Smooth muscle cell (in vitro differentiated cells): ENCODE measurements at regions not wholly inside any gene's neighbourhood (a gene's known extent, or its start where the extent isn't known, plus 50 kb on each side); places are given as distances from the start of the nearest gene placed in this dataset.

Experiments used
- DNase-seq: peaks from one replicate; lab custom pipeline; 2025; ENCODE audit not compliant: unreplicated experiment; lab: John Stamatoyannopoulos, UW
- H2AFZ ChIP-seq: fragments of 200-600 bp; sonication (generic); 2 replicates; pipeline ENCODE4 v1.6.0; 2016; ENCODE audit warnings: antibody characterized with exemption, low read depth, mild to moderate bottlenecking
- H3F3A ChIP-seq: fragments of 200-600 bp; sonication (generic); 2 replicates; pipeline ENCODE4 v1.6.0; 2017; ENCODE audit warnings: antibody characterized with exemption, low read depth
- H3K27ac ChIP-seq: fragments of 200-600 bp; sonication (generic); 2 replicates; pipeline ENCODE4 v1.5.1; 2016; ENCODE audit warnings: low read depth, mild to moderate bottlenecking
- H3K27me3 ChIP-seq: fragments of 200-600 bp; sonication (generic); 2 replicates; pipeline ENCODE4 v1.6.1; 2016; ENCODE audit warnings: low read depth, mild to moderate bottlenecking
- H3K36me3 ChIP-seq: fragments of 200-600 bp; sonication (generic); 2 replicates; pipeline ENCODE4 v1.5.1; 2016; ENCODE audit warnings: low read depth
- H3K4me1 ChIP-seq: fragments of 200-600 bp; sonication (generic); 2 replicates; pipeline ENCODE4 v1.5.1; 2016; ENCODE audit warnings: low read depth
- H3K4me2 ChIP-seq: fragments of 200-600 bp; sonication (generic); 2 replicates; pipeline ENCODE4 v1.6.0; 2016; ENCODE audit warnings: mild to moderate bottlenecking
- H3K4me3 ChIP-seq: fragments of 200-600 bp; sonication (generic); 2 replicates; pipeline ENCODE4 v1.5.1; 2016; ENCODE audit warnings: mild to moderate bottlenecking
- H3K79me2 ChIP-seq: fragments of 200-600 bp; sonication (generic); 2 replicates; pipeline ENCODE4 v1.6.0; 2016; ENCODE audit warnings: low read depth, mild to moderate bottlenecking
- H3K9ac ChIP-seq: fragments of 200-600 bp; sonication (generic); 2 replicates; pipeline ENCODE4 v1.6.0; 2016; ENCODE audit warnings: low read depth
- H3K9me3 ChIP-seq: fragments of 200-600 bp; sonication (generic); replicated peaks from 2 replicates; pipeline ENCODE4 v1.5.1; 2016; ENCODE audit warnings: low read depth
- H4K20me1 ChIP-seq: fragments of 200-600 bp; sonication (generic); 2 replicates; pipeline ENCODE4 v1.6.0; 2016; ENCODE audit warnings: low read depth
- WGBS: methylation state at CpG from one replicate; pipeline ENCODE4 v1.1.7; 2016; ENCODE audit warnings: low lambda C conversion rate; 5-methylcytosine and 5-hydroxymethylcytosine counted together
- TF ChIP-seq, protein P1 (sequence below): fragments of 200-600 bp; sonication (generic); IDR thresholded peaks from 2 replicates; pipeline ENCODE4 v1.5.1; 2017; ENCODE audit warnings: borderline replicate concordance, mild to moderate bottlenecking, antibody characterized with exemption; ENCODE audit not compliant: insufficient read depth, poor library complexity, severe bottlenecking

DNA sequence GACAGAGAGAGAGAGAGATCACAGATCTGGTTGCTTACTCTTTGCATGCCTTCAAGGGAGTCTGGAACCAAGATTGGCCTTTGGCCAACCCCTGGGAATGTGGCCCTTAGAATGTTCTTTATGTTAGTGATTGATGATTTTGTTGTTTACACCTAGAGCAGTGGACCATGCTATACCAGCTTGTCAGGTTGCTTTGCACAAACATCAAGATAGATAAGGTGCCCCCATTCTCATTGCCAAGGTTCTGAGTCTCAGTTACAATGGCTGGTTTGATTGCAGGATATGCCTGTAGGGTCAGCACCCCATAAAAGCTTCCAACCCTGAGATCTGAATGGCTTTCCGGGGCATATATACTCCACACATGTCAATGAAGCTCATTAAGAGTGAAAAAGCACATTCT is 53.5 kb upstream of the SLC2A12 start:
- Histone ChIP-seq H2AFZ (no peak overlapping the region), H3K27ac (no peak overlapping the region), H3K79me2 (no peaks in the 10 kb centered on the region), H3K36me3 (no peaks in the 10 kb centered on the region), H3F3A (no peaks in the 10 kb centered on the region), H3K9ac (no peak overlapping the region), H4K20me1 (no peaks in the 10 kb centered on the region), H3K4me1 (no peaks in the 10 kb centered on the region), H3K4me2 (no peak overlapping the region), H3K4me3 (no peak overlapping the region), H3K9me3 (no peaks in the 10 kb centered on the region), H3K27me3 (no peaks in the 10 kb centered on the region)
- 92% methylated on average over 1 of the region's 1 CpG for WGBS
- TF ChIP-seq, protein P1, sequence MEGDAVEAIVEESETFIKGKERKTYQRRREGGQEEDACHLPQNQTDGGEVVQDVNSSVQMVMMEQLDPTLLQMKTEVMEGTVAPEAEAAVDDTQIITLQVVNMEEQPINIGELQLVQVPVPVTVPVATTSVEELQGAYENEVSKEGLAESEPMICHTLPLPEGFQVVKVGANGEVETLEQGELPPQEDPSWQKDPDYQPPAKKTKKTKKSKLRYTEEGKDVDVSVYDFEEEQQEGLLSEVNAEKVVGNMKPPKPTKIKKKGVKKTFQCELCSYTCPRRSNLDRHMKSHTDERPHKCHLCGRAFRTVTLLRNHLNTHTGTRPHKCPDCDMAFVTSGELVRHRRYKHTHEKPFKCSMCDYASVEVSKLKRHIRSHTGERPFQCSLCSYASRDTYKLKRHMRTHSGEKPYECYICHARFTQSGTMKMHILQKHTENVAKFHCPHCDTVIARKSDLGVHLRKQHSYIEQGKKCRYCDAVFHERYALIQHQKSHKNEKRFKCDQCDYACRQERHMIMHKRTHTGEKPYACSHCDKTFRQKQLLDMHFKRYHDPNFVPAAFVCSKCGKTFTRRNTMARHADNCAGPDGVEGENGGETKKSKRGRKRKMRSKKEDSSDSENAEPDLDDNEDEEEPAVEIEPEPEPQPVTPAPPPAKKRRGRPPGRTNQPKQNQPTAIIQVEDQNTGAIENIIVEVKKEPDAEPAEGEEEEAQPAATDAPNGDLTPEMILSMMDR: no peak
- DNase-seq: no peak

DNA sequence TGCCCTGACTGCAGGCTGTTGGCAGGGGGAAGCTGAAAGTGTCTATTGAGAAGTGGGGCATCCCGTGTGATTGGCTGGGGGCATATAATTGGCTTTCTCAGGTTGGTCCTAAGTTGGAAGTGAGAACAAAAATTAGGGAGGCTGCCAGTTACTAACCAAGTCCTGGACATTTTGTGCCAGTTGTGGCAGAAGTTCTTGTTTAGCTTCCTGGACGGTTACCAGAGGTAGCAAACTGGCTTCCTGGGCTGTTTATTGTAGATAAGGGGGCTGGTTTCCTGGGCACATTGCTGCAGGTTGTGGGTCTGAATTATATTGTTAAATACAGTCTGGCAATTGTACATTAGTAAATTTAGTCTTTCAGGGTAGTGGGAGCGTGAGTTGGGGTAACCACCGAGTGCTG is 50.6 kb upstream of the SLC2A12 start:
- Histone ChIP-seq H3K36me3 (no peaks in the 10 kb centered on the region), H3F3A (no peaks in the 10 kb centered on the region), H3K79me2 (no peaks in the 10 kb centered on the region), H3K9ac (no peak overlapping the region), H3K9me3 (no peaks in the 10 kb centered on the region), H2AFZ (no peak overlapping the region), H3K4me2 (no peak overlapping the region), H3K27ac (no peak overlapping the region), H3K4me3 (no peak overlapping the region), H3K27me3 (no peaks in the 10 kb centered on the region), H3K4me1 (no peaks in the 10 kb centered on the region), H4K20me1 (no peaks in the 10 kb centered on the region)
- 77% methylated on average over 4 of the region's 4 CpGs for WGBS
- no peak for DNase-seq
- TF ChIP-seq, protein P1: no peak
